ENCODE measurements at regions not wholly inside any gene's neighbourhood (a gene's known extent, or its start where the extent isn't known, plus 50 kb on each side); places are given as distances from the start of the nearest gene placed in this dataset.

- DNase-seq (ENCODE audit: low read depth): no peak
- no peak for TF ChIP-seq CTCF (conservative IDR thresholded peaks at IDR 0.05; ENCODE audit: low read depth, low read length)
- H3K4me3 ChIP-seq (ENCODE audit: low read length): no peak overlapping the region
Observed at GRCh38 chr3:178482981-178483380, 53.3 kb upstream of the KCNMB2 start.

GRCh38 chr3:178483704-178484103 lies 52.5 kb upstream of the KCNMB2 start:
- no peak overlapping the region for H3K4me3 ChIP-seq (ENCODE audit: low read length)
- no peak for TF ChIP-seq CTCF (conservative IDR thresholded peaks at IDR 0.05; ENCODE audit: low read depth, low read length)
- DNase-seq (ENCODE audit: low read depth): no peak

- DNase-seq (ENCODE audit: low read depth): no peak
- TF ChIP-seq CTCF (conservative IDR thresholded peaks at IDR 0.05; ENCODE audit: low read depth, low read length): no peak
Observed at GRCh38 chr3:178485756-178486155, 50.5 kb upstream of the KCNMB2 start.

More at GRCh38 chr3:178485756-178486155, 50.5 kb upstream of the KCNMB2 start:
- H3K4me3 ChIP-seq (ENCODE audit: low read length): no peak overlapping the region
